ENCODE measurements at regions not wholly inside any gene's neighbourhood (a gene's known extent, or its start where the extent isn't known, plus 50 kb on each side); places are given as distances from the start of the nearest gene placed in this dataset.

- TF ChIP-seq CTCF (IDR thresholded peaks at IDR 0.05), result no peak
- no peak for TF ChIP-seq ZFX (IDR thresholded peaks at IDR 0.05; ENCODE audit: borderline replicate concordance)
Observed at GRCh38 chr4:159682996-159683395, 580.1 kb downstream of the RAPGEF2 start.

All from 22Rv1 (cell line).